ENCODE measurements at regions not wholly inside any gene's neighbourhood (a gene's known extent, or its start where the extent isn't known, plus 50 kb on each side); places are given as distances from the start of the nearest gene placed in this dataset.

GRCh38 chr17:55632893-55633292, 89.8 kb downstream of the TMEM100 start:
- TF ChIP-seq ISL1 (CRISPR knock-in tag; IDR thresholded peaks at IDR 0.05) (no peak), ZFP3 (CRISPR knock-in tag; IDR thresholded peaks at IDR 0.05) (no peak), PPARA (CRISPR knock-in tag; IDR thresholded peaks at IDR 0.05; ENCODE audit: borderline replicate concordance) (no peak), BACH2 (CRISPR knock-in tag; IDR thresholded peaks at IDR 0.05; ENCODE audit: borderline replicate concordance) (no peak), OSR1 (CRISPR knock-in tag; IDR thresholded peaks at IDR 0.05) (no peak), SNAI2 (CRISPR knock-in tag; IDR thresholded peaks at IDR 0.05) (no peak), ZNF565 (CRISPR knock-in tag; conservative IDR thresholded peaks at IDR 0.05; ENCODE audit: low read depth) (no peak), TCF4 (CRISPR knock-in tag; IDR thresholded peaks at IDR 0.05; ENCODE audit: borderline replicate concordance) (no peak), ZFP30 (CRISPR knock-in tag; IDR thresholded peaks at IDR 0.05) (no peak), POU6F1 (CRISPR knock-in tag; IDR thresholded peaks at IDR 0.05; ENCODE audit: borderline replicate concordance, low read depth) (no peak)
- TF ChIP-seq, protein P1, sequence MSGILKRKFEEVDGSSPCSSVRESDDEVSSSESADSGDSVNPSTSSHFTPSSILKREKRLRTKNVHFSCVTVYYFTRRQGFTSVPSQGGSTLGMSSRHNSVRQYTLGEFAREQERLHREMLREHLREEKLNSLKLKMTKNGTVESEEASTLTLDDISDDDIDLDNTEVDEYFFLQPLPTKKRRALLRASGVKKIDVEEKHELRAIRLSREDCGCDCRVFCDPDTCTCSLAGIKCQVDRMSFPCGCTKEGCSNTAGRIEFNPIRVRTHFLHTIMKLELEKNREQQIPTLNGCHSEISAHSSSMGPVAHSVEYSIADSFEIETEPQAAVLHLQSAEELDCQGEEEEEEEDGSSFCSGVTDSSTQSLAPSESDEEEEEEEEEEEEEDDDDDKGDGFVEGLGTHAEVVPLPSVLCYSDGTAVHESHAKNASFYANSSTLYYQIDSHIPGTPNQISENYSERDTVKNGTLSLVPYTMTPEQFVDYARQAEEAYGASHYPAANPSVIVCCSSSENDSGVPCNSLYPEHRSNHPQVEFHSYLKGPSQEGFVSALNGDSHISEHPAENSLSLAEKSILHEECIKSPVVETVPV (CRISPR knock-in tag; IDR thresholded peaks at IDR 0.05) = no peak
- no peak for ATAC-seq

- TF ChIP-seq POU6F1 (CRISPR knock-in tag; IDR thresholded peaks at IDR 0.05; ENCODE audit: borderline replicate concordance, low read depth) = no peak
- TF ChIP-seq PPARA (CRISPR knock-in tag; IDR thresholded peaks at IDR 0.05; ENCODE audit: borderline replicate concordance) = no peak
- no peak for TF ChIP-seq BACH2 (CRISPR knock-in tag; IDR thresholded peaks at IDR 0.05; ENCODE audit: borderline replicate concordance)
- TF ChIP-seq ZNF565 (CRISPR knock-in tag; conservative IDR thresholded peaks at IDR 0.05; ENCODE audit: low read depth) = no peak
- TF ChIP-seq SNAI2 (CRISPR knock-in tag; IDR thresholded peaks at IDR 0.05) = no peak
- no peak for TF ChIP-seq OSR1 (CRISPR knock-in tag; IDR thresholded peaks at IDR 0.05)
- TF ChIP-seq GLIS3 (CRISPR knock-in tag; IDR thresholded peaks at IDR 0.05) = no peak
- TF ChIP-seq ZC3H10 (CRISPR knock-in tag; IDR thresholded peaks at IDR 0.05) = no peak
- no peak for TF ChIP-seq ISL1 (CRISPR knock-in tag; IDR thresholded peaks at IDR 0.05)
- TF ChIP-seq, protein P1 (CRISPR knock-in tag; IDR thresholded peaks at IDR 0.05) = no peak
- ATAC-seq = no peak
Measured at GRCh38 chr17:55632236-55632635, 90.4 kb downstream of the TMEM100 start.

- no peak for ATAC-seq
- TF ChIP-seq, protein P1 (CRISPR knock-in tag; IDR thresholded peaks at IDR 0.05) = no peak
- no peak for TF ChIP-seq BACH2 (CRISPR knock-in tag; IDR thresholded peaks at IDR 0.05; ENCODE audit: borderline replicate concordance)
- TF ChIP-seq ESRRG (CRISPR knock-in tag; IDR thresholded peaks at IDR 0.05) = no peak
- no peak for TF ChIP-seq ZNF70 (CRISPR knock-in tag; IDR thresholded peaks at IDR 0.05)
- TF ChIP-seq CREB5 (CRISPR knock-in tag; IDR thresholded peaks at IDR 0.05; ENCODE audit: low read depth) = no peak
- TF ChIP-seq ZC3H10 (CRISPR knock-in tag; IDR thresholded peaks at IDR 0.05) = no peak
- TF ChIP-seq CSDC2 (CRISPR knock-in tag; IDR thresholded peaks at IDR 0.05) = no peak
- TF ChIP-seq ARNTL (CRISPR knock-in tag; IDR thresholded peaks at IDR 0.05; ENCODE audit: borderline replicate concordance, low read depth) = no peak
- no peak for TF ChIP-seq OSR1 (CRISPR knock-in tag; IDR thresholded peaks at IDR 0.05)
- no peak for TF ChIP-seq PATZ1 (CRISPR knock-in tag; IDR thresholded peaks at IDR 0.05; ENCODE audit: borderline replicate concordance)
- TF ChIP-seq SNAI2 (CRISPR knock-in tag; IDR thresholded peaks at IDR 0.05) = no peak
- TF ChIP-seq, protein P2, sequence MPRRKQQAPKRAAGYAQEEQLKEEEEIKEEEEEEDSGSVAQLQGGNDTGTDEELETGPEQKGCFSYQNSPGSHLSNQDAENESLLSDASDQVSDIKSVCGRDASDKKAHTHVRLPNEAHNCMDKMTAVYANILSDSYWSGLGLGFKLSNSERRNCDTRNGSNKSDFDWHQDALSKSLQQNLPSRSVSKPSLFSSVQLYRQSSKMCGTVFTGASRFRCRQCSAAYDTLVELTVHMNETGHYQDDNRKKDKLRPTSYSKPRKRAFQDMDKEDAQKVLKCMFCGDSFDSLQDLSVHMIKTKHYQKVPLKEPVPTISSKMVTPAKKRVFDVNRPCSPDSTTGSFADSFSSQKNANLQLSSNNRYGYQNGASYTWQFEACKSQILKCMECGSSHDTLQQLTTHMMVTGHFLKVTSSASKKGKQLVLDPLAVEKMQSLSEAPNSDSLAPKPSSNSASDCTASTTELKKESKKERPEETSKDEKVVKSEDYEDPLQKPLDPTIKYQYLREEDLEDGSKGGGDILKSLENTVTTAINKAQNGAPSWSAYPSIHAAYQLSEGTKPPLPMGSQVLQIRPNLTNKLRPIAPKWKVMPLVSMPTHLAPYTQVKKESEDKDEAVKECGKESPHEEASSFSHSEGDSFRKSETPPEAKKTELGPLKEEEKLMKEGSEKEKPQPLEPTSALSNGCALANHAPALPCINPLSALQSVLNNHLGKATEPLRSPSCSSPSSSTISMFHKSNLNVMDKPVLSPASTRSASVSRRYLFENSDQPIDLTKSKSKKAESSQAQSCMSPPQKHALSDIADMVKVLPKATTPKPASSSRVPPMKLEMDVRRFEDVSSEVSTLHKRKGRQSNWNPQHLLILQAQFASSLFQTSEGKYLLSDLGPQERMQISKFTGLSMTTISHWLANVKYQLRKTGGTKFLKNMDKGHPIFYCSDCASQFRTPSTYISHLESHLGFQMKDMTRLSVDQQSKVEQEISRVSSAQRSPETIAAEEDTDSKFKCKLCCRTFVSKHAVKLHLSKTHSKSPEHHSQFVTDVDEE (CRISPR knock-in tag; IDR thresholded peaks at IDR 0.05) = no peak
- no peak for TF ChIP-seq GLIS3 (CRISPR knock-in tag; IDR thresholded peaks at IDR 0.05)
- no peak for TF ChIP-seq POU6F1 (CRISPR knock-in tag; IDR thresholded peaks at IDR 0.05; ENCODE audit: borderline replicate concordance, low read depth)
- no peak for TF ChIP-seq ISL1 (CRISPR knock-in tag; IDR thresholded peaks at IDR 0.05)
Measured at GRCh38 chr17:55629995-55630394, 92.7 kb downstream of the TMEM100 start.

Measured in SK-N-SH treated with all-trans-retinoic acid at 6 μM for 48 hours (cell line).